ENCODE measurements at regions not wholly inside any gene's neighbourhood (a gene's known extent, or its start where the extent isn't known, plus 50 kb on each side); places are given as distances from the start of the nearest gene placed in this dataset.

- peak; percentile 69 for DNase-seq
- Histone ChIP-seq H3K9me3 (no peaks in the 10 kb centered on the region), H3K4me1 (peaks cover 23% of the 10 kb centered on the region), H3K36me3 (no peaks in the 10 kb centered on the region), H3K27me3 (no peaks in the 10 kb centered on the region), H3K4me3 (ENCODE audit: low read depth, low read length) (no peak overlapping the region)
- no peak for TF ChIP-seq CTCF (IDR thresholded peaks at IDR 0.05; ENCODE audit: low read depth, low read length)
Observed at GRCh38 chr18:22471546-22472131, 53.9 kb upstream of the CTAGE1 start.

GRCh38 chr18:22473366-22473765 lies 55.7 kb upstream of the CTAGE1 start:
- Histone ChIP-seq H3K4me1 (peaks cover 23% of the 10 kb centered on the region), H3K4me3 (ENCODE audit: low read depth, low read length) (no peak overlapping the region), H3K36me3 (no peaks in the 10 kb centered on the region), H3K9me3 (no peaks in the 10 kb centered on the region), H3K27me3 (no peaks in the 10 kb centered on the region)
- TF ChIP-seq CTCF (IDR thresholded peaks at IDR 0.05; ENCODE audit: low read depth, low read length), result no peak
- DNase-seq, result no peak

GRCh38 chr18:22475426-22476100 lies 57.8 kb upstream of the CTAGE1 start:
- Histone ChIP-seq H3K27me3 (no peaks in the 10 kb centered on the region), H3K4me1 (peaks cover 15% of the 10 kb centered on the region), H3K4me3 (ENCODE audit: low read depth, low read length) (no peak overlapping the region), H3K9me3 (no peaks in the 10 kb centered on the region), H3K36me3 (no peaks in the 10 kb centered on the region)
- TF ChIP-seq CTCF (IDR thresholded peaks at IDR 0.05; ENCODE audit: low read depth, low read length), result no peak
- DNase-seq, result no peak

- no peak for TF ChIP-seq CTCF (IDR thresholded peaks at IDR 0.05; ENCODE audit: low read depth, low read length)
- no peaks in the 10 kb centered on the region for H3K9me3 ChIP-seq
- no peak for DNase-seq
- H3K4me1 ChIP-seq, result peaks cover 5% of the 10 kb centered on the region
- H3K27me3 ChIP-seq, result no peaks in the 10 kb centered on the region
- H3K36me3 ChIP-seq, result no peaks in the 10 kb centered on the region
- no peak overlapping the region for H3K4me3 ChIP-seq (ENCODE audit: low read depth, low read length)
Observed at GRCh38 chr18:22477222-22477621, 59.5 kb upstream of the CTAGE1 start.

GRCh38 chr18:22482948-22483347 lies 65.2 kb upstream of the CTAGE1 start:
- TF ChIP-seq CTCF (IDR thresholded peaks at IDR 0.05; ENCODE audit: low read depth, low read length), result no peak
- Histone ChIP-seq H3K27me3 (no peaks in the 10 kb centered on the region), H3K4me3 (ENCODE audit: low read depth, low read length) (no peak overlapping the region), H3K36me3 (no peaks in the 10 kb centered on the region), H3K4me1 (no peaks in the 10 kb centered on the region), H3K9me3 (no peaks in the 10 kb centered on the region)
- DNase-seq, result no peak

- H3K4me1 ChIP-seq, result no peaks in the 10 kb centered on the region
- no peak overlapping the region for H3K4me3 ChIP-seq (ENCODE audit: low read depth, low read length)
- H3K36me3 ChIP-seq, result no peaks in the 10 kb centered on the region
- no peak for TF ChIP-seq CTCF (IDR thresholded peaks at IDR 0.05; ENCODE audit: low read depth, low read length)
- H3K27me3 ChIP-seq, result no peaks in the 10 kb centered on the region
- no peak for DNase-seq
- no peaks in the 10 kb centered on the region for H3K9me3 ChIP-seq
Observed at GRCh38 chr18:22483407-22483806, 65.7 kb upstream of the CTAGE1 start.

Data from BE2C (cell line).